ENCODE measurements at regions not wholly inside any gene's neighbourhood (a gene's known extent, or its start where the extent isn't known, plus 50 kb on each side); places are given as distances from the start of the nearest gene placed in this dataset.

GRCh38 chr9:28620661-28621060 is 1047.4 kb upstream of the C9orf72 start:
- no peak for DNase-seq (ENCODE audit: low spot score)

GRCh38 chr9:28624771-28625170 is 1051.5 kb upstream of the C9orf72 start:
- no peak for DNase-seq (ENCODE audit: low spot score)

- DNase-seq (ENCODE audit: low spot score) = no peak
These were observed 1054.8 kb upstream of the C9orf72 start for GRCh38 chr9:28628031-28628430.

GRCh38 chr9:28648723-28649122 is 1075.4 kb upstream of the C9orf72 start:
- no peak for DNase-seq (ENCODE audit: low spot score)

GRCh38 chr9:28650327-28650726 is 1077.0 kb upstream of the C9orf72 start:
- DNase-seq (ENCODE audit: low spot score) = no peak

GRCh38 chr9:28651050-28651722 is 1077.9 kb upstream of the C9orf72 start:
- no peak for DNase-seq (ENCODE audit: low spot score)

- DNase-seq (ENCODE audit: low spot score) = no peak
These were observed 1079.9 kb upstream of the C9orf72 start for GRCh38 chr9:28653216-28653615.

- no peak for DNase-seq (ENCODE audit: low spot score)
These were observed 1083.4 kb upstream of the C9orf72 start for GRCh38 chr9:28656727-28657126.

- no peak for DNase-seq (ENCODE audit: low spot score)
These were observed 1088.6 kb upstream of the C9orf72 start for GRCh38 chr9:28661853-28662252.

- no peak for DNase-seq (ENCODE audit: low spot score)
These were observed 1089.4 kb upstream of the C9orf72 start for GRCh38 chr9:28662675-28663074.

GRCh38 chr9:28668158-28668557 is 1094.9 kb upstream of the C9orf72 start:
- DNase-seq (ENCODE audit: low spot score) = no peak

- no peak for DNase-seq (ENCODE audit: low spot score)
These were observed 1097.7 kb upstream of the C9orf72 start for GRCh38 chr9:28671000-28671399.

- no peak for DNase-seq (ENCODE audit: low spot score)
These were observed 1104.8 kb upstream of the C9orf72 start for GRCh38 chr9:28678097-28678496.

- DNase-seq (ENCODE audit: low spot score) = no peak
These were observed 1114.9 kb upstream of the C9orf72 start for GRCh38 chr9:28688172-28688571.

- DNase-seq (ENCODE audit: low spot score) = no peak
These were observed 1118.7 kb upstream of the C9orf72 start for GRCh38 chr9:28692012-28692411.

- DNase-seq (ENCODE audit: low spot score) = no peak
These were observed 1123.7 kb upstream of the C9orf72 start for GRCh38 chr9:28696960-28697359.

GRCh38 chr9:28699632-28700031 is 1126.4 kb upstream of the C9orf72 start:
- DNase-seq (ENCODE audit: low spot score) = no peak

- no peak for DNase-seq (ENCODE audit: low spot score)
These were observed 1134.3 kb upstream of the C9orf72 start for GRCh38 chr9:28707616-28708015.

GRCh38 chr9:28714188-28714587 is 1140.9 kb upstream of the C9orf72 start:
- no peak for DNase-seq (ENCODE audit: low spot score)

GRCh38 chr9:28718226-28718625 is 1144.9 kb upstream of the C9orf72 start:
- no peak for DNase-seq (ENCODE audit: low spot score)

GRCh38 chr9:28720746-28721145 is 1147.5 kb upstream of the C9orf72 start:
- no peak for DNase-seq (ENCODE audit: low spot score)

GRCh38 chr9:28730111-28730510 is 1156.8 kb upstream of the C9orf72 start:
- DNase-seq (ENCODE audit: low spot score) = no peak

GRCh38 chr9:28735738-28736342 is 1162.6 kb upstream of the C9orf72 start:
- DNase-seq (ENCODE audit: low spot score) = no peak

GRCh38 chr9:28741459-28741858 is 1168.2 kb upstream of the C9orf72 start:
- no peak for DNase-seq (ENCODE audit: low spot score)
